Neuronal stem cell (in vitro differentiated cells): ENCODE measurements at regions not wholly inside any gene's neighbourhood (a gene's known extent, or its start where the extent isn't known, plus 50 kb on each side); places are given as distances from the start of the nearest gene placed in this dataset.

Experiments used
- DNase-seq: peaks from one replicate; pipeline ENCODE4 v3.0.0-alpha.2; 2013; ENCODE audit warnings: low spot score
- H2AFZ ChIP-seq: one replicate; pipeline ENCODE4 v1.6.1; 2013; ENCODE audit warnings: mild to moderate bottlenecking, low read length, inconsistent platforms
- H2AK5ac ChIP-seq: 2 replicates; pipeline ENCODE4 v1.6.1; 2013; ENCODE audit warnings: low read depth, mild to moderate bottlenecking, inconsistent platforms, low read length, moderate library complexity, mixed read lengths
- H2BK120ac ChIP-seq: 2 replicates; pipeline ENCODE4 v1.6.1; 2013; ENCODE audit warnings: low read depth, mild to moderate bottlenecking, inconsistent platforms, low read length, moderate library complexity, mixed read lengths
- H2BK12ac ChIP-seq: one replicate; pipeline ENCODE4 v1.6.1; 2013; ENCODE audit warnings: low read length, inconsistent platforms
- H2BK15ac ChIP-seq: 2 replicates; pipeline ENCODE4 v1.6.1; 2013; ENCODE audit warnings: mild to moderate bottlenecking, low read length, inconsistent platforms, mixed read lengths
- H2BK5ac ChIP-seq: one replicate; pipeline ENCODE4 v1.6.1; 2013; ENCODE audit warnings: inconsistent platforms, mild to moderate bottlenecking, low read length, moderate library complexity
- H3K14ac ChIP-seq: one replicate; pipeline ENCODE4 v1.6.1; 2013; ENCODE audit warnings: low read length, inconsistent platforms
- H3K18ac ChIP-seq: 2 replicates; pipeline ENCODE4 v1.6.1; 2013; ENCODE audit warnings: low read length, inconsistent platforms
- H3K23ac ChIP-seq: 2 replicates; pipeline ENCODE4 v1.6.1; 2013; ENCODE audit warnings: low read depth, mild to moderate bottlenecking, mixed read lengths, low read length, inconsistent platforms; ENCODE audit not compliant: poor library complexity
- H3K27ac ChIP-seq: replicated peaks from 3 replicates; pipeline ENCODE4 v1.5.1; 2013; ENCODE audit warnings: low read length, inconsistent platforms
- H3K27me3 ChIP-seq, 3 experiments: 2 replicates each; pipeline ENCODE4 v1.6.1; 2013; ENCODE audit warnings: low read length in 3 of 3, mild to moderate bottlenecking in 2 of 3, inconsistent platforms in 1 of 3, low read depth in 1 of 3, mixed read lengths in 1 of 3, moderate library complexity in 1 of 3; ENCODE audit not compliant: control insufficient read depth in 3 of 3, insufficient read depth in 3 of 3
- H3K36me3 ChIP-seq, 2 donors: replicated peaks in 1 of 2; 2 replicates each; pipeline ENCODE4 v1.6.1; 2013; ENCODE audit warnings: low read length in 2 of 2; ENCODE audit not compliant: control insufficient read depth in 2 of 2, insufficient read depth in 2 of 2
- H3K4ac ChIP-seq: 2 replicates; pipeline ENCODE4 v1.6.1; 2013; ENCODE audit warnings: inconsistent platforms, mild to moderate bottlenecking, low read length, moderate library complexity
- H3K4me1 ChIP-seq, 2 donors: 1 replicate in 1 of 2; 2 replicates in 1 of 2; pipeline ENCODE4 v1.6.1; 2013; ENCODE audit warnings: low read length in 2 of 2, low read depth in 1 of 2; ENCODE audit not compliant: control insufficient read depth in 2 of 2, insufficient read depth in 1 of 2
- H3K4me2 ChIP-seq: one replicate; pipeline ENCODE4 v1.6.1; 2013; ENCODE audit warnings: mild to moderate bottlenecking, low read length, inconsistent platforms; ENCODE audit not compliant: insufficient read depth, poor library complexity, severe bottlenecking
- H3K4me3 ChIP-seq, 2 donors: 2 replicates each; pipeline ENCODE4 v1.5.1; 2013; ENCODE audit warnings: low read length in 2 of 2, mild to moderate bottlenecking in 2 of 2, inconsistent platforms in 1 of 2, moderate library complexity in 1 of 2
- H3K79me1 ChIP-seq: one replicate; pipeline ENCODE4 v1.6.1; 2013; ENCODE audit warnings: low read depth, mild to moderate bottlenecking, inconsistent platforms, low read length, moderate library complexity
- H3K9ac ChIP-seq: one replicate; pipeline ENCODE4 v1.6.1; 2013; ENCODE audit warnings: mild to moderate bottlenecking, low read depth, low read length, inconsistent platforms; ENCODE audit not compliant: poor library complexity
- H3K9me3 ChIP-seq, 2 donors: replicated peaks in 1 of 2; 2 replicates each; pipeline versions ENCODE3 to v1.6.1; 2013; ENCODE audit warnings: low read length in 2 of 2, mild to moderate bottlenecking in 2 of 2, inconsistent platforms in 1 of 2, low read depth in 1 of 2, mixed read lengths in 1 of 2, moderate library complexity in 1 of 2; ENCODE audit not compliant: control insufficient read depth in 2 of 2, insufficient read depth in 1 of 2
- H4K8ac ChIP-seq: one replicate; pipeline ENCODE4 v1.6.1; 2013; ENCODE audit warnings: low read depth, mild to moderate bottlenecking, inconsistent platforms, low read length, moderate library complexity
- H4K91ac ChIP-seq: one replicate; pipeline ENCODE4 v1.6.1; 2013; ENCODE audit warnings: low read length, low read depth, mild to moderate bottlenecking, inconsistent platforms; ENCODE audit not compliant: poor library complexity
- WGBS, 2 donors: extraction: QIAGEN DNeasy Blood & Tissue Kit; methylation state at CpG; one replicate each; pipeline ENCODE4 v1.1.7; 2013; ENCODE audit warnings: missing lambda C conversion rate in 2 of 2, mixed read lengths in 1 of 2; ENCODE audit not compliant: insufficient read length in 2 of 2, insufficient replicate concordance in 1 of 2; ENCODE audit errors: extremely low coverage in 2 of 2; 5-methylcytosine and 5-hydroxymethylcytosine counted together

DNA sequence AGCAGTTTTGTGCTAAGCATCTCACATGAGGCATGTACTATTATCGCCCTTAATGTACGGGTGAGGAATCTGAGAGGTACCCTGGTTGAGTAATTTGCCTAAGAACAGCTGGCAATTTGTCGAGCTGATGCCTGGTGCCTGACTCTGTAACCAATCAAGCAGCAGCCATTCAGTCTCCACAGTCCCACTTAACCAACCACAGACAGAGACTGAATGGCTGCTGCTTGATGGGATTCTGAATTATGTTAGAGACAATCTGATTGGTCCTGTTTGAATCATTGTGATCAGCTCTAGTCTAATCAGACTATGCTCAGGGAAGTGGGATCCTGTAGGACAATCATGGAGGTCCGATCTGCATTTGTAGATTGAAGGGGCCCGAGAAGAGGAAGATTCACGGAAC lies 447.0 kb downstream of the SHISA9 start:
- H3K4me3 ChIP-seq: no peak overlapping the region
- H2BK120ac ChIP-seq: no peak overlapping the region
- H2BK12ac ChIP-seq: no peak overlapping the region
- no peak overlapping the region for H2AK5ac ChIP-seq
- no peaks in the 10 kb centered on the region for H3K27me3 ChIP-seq
- H3K9ac ChIP-seq: no peak overlapping the region
- no peaks in the 10 kb centered on the region for H3K4me1 ChIP-seq
- no peak overlapping the region for H4K91ac ChIP-seq
- H3K27ac ChIP-seq: no peak overlapping the region
- WGBS, 2 donors: no CpG with 5 or more reads among the region's 6 CpGs
- no peak for DNase-seq
- no peak overlapping the region for H3K14ac ChIP-seq
- H2AFZ ChIP-seq: no peak overlapping the region
- H3K4me2 ChIP-seq: no peak overlapping the region
- no peak overlapping the region for H3K18ac ChIP-seq
- no peak overlapping the region for H3K23ac ChIP-seq
- H2BK5ac ChIP-seq: no peak overlapping the region
- no peak overlapping the region for H2BK15ac ChIP-seq
- no peaks in the 10 kb centered on the region for H3K36me3 ChIP-seq
- H3K79me1 ChIP-seq: no peaks in the 10 kb centered on the region
- H4K8ac ChIP-seq: no peak overlapping the region
- no peaks in the 10 kb centered on the region for H3K9me3 ChIP-seq
- no peak overlapping the region for H3K4ac ChIP-seq

DNA sequence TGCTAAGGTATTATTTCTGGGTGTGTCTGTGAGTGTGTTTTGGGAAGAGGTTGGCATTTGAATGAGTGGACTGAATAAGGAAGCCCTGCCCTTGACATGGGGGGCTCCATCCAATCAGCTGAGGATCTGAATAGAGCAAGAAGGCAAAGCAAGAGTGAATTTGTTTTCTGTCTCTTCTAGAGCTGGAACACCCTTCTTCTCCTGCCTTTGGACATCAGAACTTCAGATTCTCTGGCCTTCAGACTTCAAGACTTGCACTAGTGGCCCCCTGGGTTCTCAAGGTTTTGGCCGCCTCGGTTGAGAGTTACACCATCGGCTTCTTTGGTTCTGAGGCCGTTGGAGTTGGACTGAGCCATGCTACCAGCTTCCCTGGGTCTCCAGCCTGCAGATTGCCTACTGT lies 448.6 kb downstream of the SHISA9 start:
- DNase-seq: no peak
- no peaks in the 10 kb centered on the region for H3K9me3 ChIP-seq
- H3K4ac ChIP-seq: no peak overlapping the region
- no peak overlapping the region for H2BK5ac ChIP-seq
- no peak overlapping the region for H2BK15ac ChIP-seq
- H2BK120ac ChIP-seq: no peak overlapping the region
- H3K9ac ChIP-seq: no peak overlapping the region
- no peak overlapping the region for H2AK5ac ChIP-seq
- H3K4me1 ChIP-seq: no peaks in the 10 kb centered on the region
- H4K8ac ChIP-seq: no peak overlapping the region
- no CpG with 5 or more reads among the region's 4 CpGs for WGBS, 2 donors
- no peak overlapping the region for H4K91ac ChIP-seq
- H3K27me3 ChIP-seq: no peaks in the 10 kb centered on the region
- no peaks in the 10 kb centered on the region for H3K36me3 ChIP-seq
- no peak overlapping the region for H3K18ac ChIP-seq
- no peak overlapping the region for H3K27ac ChIP-seq
- H3K14ac ChIP-seq: no peak overlapping the region
- H3K23ac ChIP-seq: no peak overlapping the region
- H3K79me1 ChIP-seq: no peaks in the 10 kb centered on the region
- no peak overlapping the region for H2AFZ ChIP-seq
- no peak overlapping the region for H3K4me3 ChIP-seq
- no peak overlapping the region for H2BK12ac ChIP-seq
- no peak overlapping the region for H3K4me2 ChIP-seq

DNA sequence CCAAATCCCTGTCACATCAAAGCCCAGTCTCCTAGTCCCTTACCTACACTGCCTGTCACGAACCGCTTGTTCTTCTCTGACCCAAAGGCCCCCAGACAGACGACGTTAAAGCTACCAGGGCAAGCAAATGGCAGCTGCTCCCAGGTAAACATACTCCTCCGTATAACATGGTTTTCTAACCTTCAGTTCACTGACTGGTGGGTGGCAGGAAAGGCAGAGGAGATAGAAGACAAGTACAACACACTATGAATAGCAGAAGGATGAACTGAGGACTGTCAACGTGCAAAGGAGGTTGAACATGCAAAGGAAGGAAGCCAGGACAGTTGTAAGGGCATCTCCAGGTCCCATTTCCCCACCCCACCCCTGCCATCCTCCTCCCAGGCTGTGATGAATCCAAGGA lies 449.8 kb downstream of the SHISA9 start:
- Histone ChIP-seq H3K79me1 (no peaks in the 10 kb centered on the region), H2AK5ac (no peak overlapping the region), H3K4me2 (no peak overlapping the region), H4K91ac (no peak overlapping the region), H3K4me3 (no peak overlapping the region), H3K4me1 (no peaks in the 10 kb centered on the region), H3K27ac (no peak overlapping the region), H3K14ac (no peak overlapping the region), H2BK120ac (no peak overlapping the region), H2BK15ac (no peak overlapping the region), H4K8ac (no peak overlapping the region), H2AFZ (no peak overlapping the region), H3K9ac (no peak overlapping the region), H3K36me3 (no peaks in the 10 kb centered on the region), H2BK12ac (no peak overlapping the region), H2BK5ac (no peak overlapping the region), H3K23ac (no peak overlapping the region), H3K9me3 (no peaks in the 10 kb centered on the region), H3K4ac (no peak overlapping the region), H3K27me3 (no peaks in the 10 kb centered on the region), H3K18ac (no peak overlapping the region)
- DNase-seq: no peak
- no CpG with 5 or more reads among the region's 6 CpGs for WGBS, 2 donors

DNA sequence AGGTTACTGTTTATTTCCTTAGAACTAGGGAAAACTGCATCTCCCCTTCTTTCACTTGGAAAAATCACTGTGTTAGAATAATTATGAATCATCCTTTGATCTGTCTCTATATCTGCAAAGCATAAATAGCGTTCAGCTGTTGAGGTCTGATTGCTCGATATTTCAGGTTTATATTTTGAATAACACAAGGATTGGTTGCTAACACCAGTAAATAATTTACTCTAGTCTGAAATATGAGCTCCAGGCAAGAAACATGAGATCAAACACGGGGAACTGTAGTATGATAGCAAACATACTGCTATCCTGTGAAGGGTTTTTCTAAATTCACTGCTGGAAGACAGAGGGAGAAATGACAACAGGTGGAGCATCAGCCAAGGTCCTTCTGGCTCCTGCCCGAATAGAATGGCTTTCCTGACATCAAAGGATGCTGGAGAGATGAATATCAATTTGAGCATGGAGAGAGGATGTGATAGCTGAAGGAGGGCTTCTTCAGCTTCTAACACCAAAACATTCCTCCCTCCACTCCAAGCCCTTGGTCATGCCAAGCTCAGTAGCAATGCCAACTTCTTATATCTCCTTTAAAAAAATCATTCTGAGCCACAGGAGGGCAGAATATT lies 450.3 kb downstream of the SHISA9 start:
- Histone ChIP-seq H3K4me1 (no peaks in the 10 kb centered on the region), H4K8ac (no peak overlapping the region), H3K9me3 (no peaks in the 10 kb centered on the region), H2BK120ac (no peak overlapping the region), H3K18ac (no peak overlapping the region), H3K4ac (no peak overlapping the region), H3K23ac (no peak overlapping the region), H3K79me1 (no peaks in the 10 kb centered on the region), H3K4me3 (no peak overlapping the region), H3K14ac (no peak overlapping the region), H2BK12ac (no peak overlapping the region), H3K9ac (no peak overlapping the region), H3K36me3 (no peaks in the 10 kb centered on the region), H2BK5ac (no peak overlapping the region), H3K4me2 (no peak overlapping the region), H3K27ac (no peak overlapping the region), H4K91ac (no peak overlapping the region), H2BK15ac (no peak overlapping the region), H2AK5ac (no peak overlapping the region), H3K27me3 (no peaks in the 10 kb centered on the region), H2AFZ (no peak overlapping the region)
- WGBS, 2 donors: no CpG with 5 or more reads among the region's 4 CpGs
- DNase-seq: no peak
